KBM-7 (cell line): ENCODE measurements at regions not wholly inside any gene's neighbourhood (a gene's known extent, or its start where the extent isn't known, plus 50 kb on each side); places are given as distances from the start of the nearest gene placed in this dataset.
A peak's percentile ranks its signal among the peaks of the same experiment; 100 is the strongest.

Source experiments
- DNase-seq: peaks from one replicate; pipeline ENCODE4 v3.0.0-alpha.2; 2015
- in situ Hi-C: fragments of 300-500 bp; cut with MboI; formaldehyde crosslinking; loops from 2 replicates; pipeline ENCODE4 v1.14.3; 2020; ENCODE audit warnings: low sequenced_read_pairs, low pct_unique_long_range_greater_than_20kb, mixed read lengths

GRCh38 chr20:60473211-60473610 is 515.0 kb downstream of the CDH26 start:
- in situ Hi-C loops, result no loop called here
- DNase-seq, result no peak

DNA sequence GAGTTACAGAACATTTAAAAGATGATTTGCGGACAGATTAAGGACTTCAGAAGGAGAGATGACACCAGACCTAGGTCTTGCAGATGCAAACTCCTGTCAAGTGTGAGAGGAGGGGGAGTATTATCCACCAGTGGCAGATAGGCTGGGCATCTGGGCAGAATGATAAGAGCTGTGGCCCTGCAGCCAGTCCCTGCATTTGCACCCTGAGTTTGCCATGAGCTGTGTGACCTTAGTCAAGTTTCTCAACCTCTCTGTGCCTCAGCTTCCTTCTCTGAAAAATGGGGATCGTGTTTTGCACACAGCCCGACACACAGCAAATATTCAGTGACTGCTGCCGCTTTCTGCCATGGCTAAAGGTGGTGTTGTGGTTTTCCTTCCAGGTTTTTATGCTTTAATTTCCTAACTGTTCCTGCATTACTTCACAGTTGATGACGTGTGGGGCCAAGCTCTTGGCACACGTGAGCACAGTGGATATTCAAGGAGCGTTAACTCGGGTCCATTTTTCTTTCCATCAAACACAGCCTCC is 516.2 kb downstream of the CDH26 start:
- DNase-seq, result no peak
- in situ Hi-C loops, result no loop called here

DNA sequence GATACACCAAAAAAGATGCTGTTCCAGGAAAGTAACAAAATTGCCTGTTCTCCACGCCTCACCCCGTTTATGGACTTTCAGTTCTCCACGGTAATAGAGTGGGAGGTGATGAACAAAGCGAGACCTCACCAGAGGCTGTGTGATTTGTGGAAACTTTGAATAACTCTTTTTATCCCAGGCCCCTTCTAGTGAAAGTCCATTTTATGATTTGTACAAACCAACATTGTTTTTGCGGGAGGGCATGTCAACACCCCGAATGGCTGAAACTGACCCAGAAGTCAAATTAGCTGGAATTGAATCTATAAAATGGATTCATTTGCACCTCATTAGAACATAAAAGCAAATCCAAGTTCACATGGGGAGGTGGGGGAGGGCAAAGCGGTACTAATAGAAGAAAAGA is 517.8 kb downstream of the CDH26 start:
- in situ Hi-C loops, result no loop called here
- no peak for DNase-seq

DNA sequence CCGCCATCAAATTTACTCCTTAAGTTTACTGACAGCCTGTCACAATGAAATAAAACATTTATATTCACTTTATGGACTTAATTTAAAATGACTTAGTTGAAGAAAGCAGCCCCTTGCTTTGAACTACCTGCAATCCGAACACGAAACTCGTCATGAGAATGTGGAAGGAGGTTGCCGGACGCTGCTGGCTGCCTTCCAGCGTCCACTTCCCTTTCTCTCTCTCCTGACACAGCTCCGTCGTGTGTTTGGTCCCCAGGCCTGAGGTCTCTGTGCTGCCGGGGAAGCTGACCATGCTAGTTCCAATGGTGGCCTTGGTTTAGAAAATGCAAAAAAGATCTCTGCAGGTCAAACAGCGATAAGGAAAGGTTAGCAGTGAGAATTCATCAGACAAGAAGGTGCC is 519.7 kb downstream of the CDH26 start:
- in situ Hi-C loops, result no loop called here
- peak; percentile 32 for DNase-seq

DNA sequence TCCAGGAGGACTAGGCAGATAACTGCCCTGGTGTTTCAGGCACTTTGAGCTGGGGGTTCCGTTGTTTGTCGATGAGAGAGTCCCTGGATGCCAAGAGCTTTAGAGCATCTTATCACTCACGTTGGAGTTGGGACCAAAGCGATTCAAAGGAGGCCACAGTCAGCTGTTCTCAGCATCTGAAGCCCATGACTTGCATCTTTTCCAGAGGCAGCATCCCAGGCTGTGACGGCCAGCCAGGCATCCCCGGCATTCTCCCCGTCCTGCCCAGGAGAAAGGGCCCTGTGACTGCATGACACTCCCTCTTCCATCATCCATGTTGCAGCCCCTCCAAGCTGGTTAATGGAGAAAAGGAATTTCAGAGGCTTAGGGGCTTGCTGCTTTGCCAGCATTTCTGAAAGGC is 520.3 kb downstream of the CDH26 start:
- in situ Hi-C loops, result no loop called here
- no peak for DNase-seq

GRCh38 chr20:60480950-60481742 is 522.9 kb downstream of the CDH26 start:
- no peak for DNase-seq
- in situ Hi-C loops, result no loop called here

GRCh38 chr20:60481743-60482133 is 523.5 kb downstream of the CDH26 start:
- in situ Hi-C loops, result no loop called here
- no peak for DNase-seq

GRCh38 chr20:60482221-60483008 is 524.2 kb downstream of the CDH26 start:
- no peak for DNase-seq
- in situ Hi-C loops, result no loop called here

DNA sequence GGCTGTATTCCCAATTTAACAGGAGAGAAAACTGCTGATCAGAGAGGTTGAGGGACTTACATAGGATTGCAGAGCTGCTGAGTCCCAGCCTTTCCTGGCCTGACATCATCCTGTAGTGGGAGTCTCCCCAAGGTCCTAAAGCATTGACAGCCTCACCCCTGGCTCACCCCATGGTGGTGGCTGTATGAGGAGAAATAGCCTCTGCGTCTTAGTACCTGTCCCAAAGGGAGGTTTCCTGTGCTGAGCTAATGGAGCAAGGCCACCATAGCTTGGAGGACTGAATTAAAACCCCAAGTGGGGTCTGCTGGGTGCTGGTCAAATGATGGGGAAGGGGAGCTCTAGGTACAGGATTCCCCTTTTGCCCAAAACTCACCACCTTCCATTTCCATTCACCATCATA is 525.1 kb downstream of the CDH26 start:
- in situ Hi-C loops, result no loop called here
- DNase-seq, result no peak

GRCh38 chr20:60484316-60484715 is 526.1 kb downstream of the CDH26 start:
- in situ Hi-C loops, result no loop called here
- DNase-seq, result no peak

DNA sequence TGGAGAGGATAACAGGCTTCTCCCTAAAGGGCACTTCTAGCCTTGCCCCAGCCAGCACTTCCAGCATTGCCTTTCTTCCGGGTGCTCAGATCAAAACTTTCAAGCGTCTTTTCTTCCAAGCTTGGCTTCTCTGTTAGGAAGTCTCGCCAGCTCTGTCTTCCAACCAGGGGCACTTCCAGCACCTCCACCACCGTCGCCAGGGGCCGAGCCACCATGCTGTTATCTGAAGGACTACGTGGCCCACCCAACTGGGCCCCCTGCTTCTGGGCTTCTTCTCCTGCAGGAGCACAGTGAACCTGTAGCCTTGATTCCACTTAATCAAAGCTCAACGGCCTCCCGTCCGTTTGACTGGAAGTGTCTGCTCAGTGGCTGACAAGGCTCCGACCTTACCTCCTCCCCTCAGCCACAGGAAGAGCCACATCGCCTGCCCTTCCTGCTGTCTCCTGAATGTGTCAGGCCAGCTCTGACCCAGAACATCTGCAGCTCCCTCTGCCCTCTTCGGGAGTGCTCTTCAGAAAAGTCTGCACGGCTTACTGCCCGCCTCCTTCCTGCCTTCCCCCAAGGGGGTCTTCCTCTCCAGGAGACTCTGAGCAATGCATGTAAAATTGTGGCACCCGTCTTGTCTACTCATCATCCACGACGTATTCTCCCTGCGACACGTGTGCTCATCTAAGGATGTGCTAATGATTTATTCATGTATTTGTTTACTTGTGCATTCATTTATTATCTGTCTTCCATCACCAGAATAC is 527.0 kb downstream of the CDH26 start:
- in situ Hi-C loops, result no loop called here
- DNase-seq, result no peak

- in situ Hi-C loops, result no loop called here
- no peak for DNase-seq
Observed at GRCh38 chr20:60486315-60486714, 528.1 kb downstream of the CDH26 start.

GRCh38 chr20:60486937-60487336 is 528.7 kb downstream of the CDH26 start:
- in situ Hi-C loops, result no loop called here

DNA sequence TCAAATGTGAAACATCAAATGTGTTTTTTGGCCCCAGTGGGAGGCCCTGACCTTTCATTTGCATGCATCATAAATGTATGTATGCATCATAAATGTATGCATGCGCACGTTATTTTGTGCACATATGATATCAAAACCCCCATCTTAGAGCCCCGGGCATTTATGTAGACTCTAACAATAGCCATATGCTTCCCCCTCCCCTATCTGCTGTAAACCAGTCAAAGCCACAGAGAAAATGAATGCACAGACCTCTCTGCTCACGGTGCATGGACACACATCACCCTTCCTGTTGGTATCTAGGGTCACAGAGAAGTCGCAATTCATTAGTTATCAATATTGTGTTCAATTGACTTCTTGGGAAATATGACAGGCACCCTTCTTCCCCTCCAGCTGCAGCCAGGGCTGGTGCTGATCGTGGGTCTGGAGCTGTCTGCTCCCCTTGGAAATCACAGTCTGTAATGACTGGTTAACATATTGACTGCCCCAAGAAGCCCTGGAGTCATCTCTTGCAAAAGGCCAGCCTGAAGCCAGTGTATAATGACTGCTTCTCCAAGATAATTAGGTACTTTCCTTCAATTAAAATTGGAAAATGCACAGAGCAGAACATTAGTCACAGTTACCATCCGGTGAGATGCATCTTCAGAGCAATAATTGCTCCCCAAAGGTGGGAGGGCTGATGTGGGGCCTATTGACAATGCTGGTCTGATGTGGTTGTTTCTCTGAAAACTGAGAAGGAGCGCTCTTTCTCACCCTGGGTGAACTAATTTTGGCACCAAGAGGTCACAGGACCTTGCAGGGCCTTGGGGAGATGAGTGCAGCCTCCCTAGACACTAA is 532.2 kb downstream of the CDH26 start:
- no peak for DNase-seq
- in situ Hi-C loops, result no loop called here

More at GRCh38 chr20:60486937-60487336, 528.7 kb downstream of the CDH26 start:
- no peak for DNase-seq

DNA sequence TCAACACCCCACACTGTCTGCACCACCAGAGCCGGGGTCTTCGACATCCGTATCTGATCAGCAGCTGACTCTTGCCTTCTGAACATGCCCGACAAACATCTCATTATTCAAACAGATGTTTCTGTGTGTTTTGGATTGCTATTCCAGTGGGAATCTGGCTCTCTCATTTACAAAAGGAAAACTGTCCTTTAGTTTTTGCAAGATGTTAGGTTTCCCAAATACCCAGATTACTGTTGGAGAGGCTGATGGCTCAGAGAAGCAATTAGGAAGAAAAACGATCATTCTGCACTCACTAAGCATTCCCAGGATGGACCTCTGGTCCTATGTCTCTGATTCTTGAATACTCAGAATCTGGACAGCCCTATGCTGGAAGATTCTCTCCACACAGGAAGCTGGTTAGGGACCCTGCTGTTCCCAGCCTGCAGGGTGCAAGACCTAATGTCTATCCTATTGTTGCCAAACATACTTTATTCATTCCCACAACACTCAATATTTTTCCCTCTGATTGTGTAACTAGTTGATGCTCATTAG is 532.9 kb downstream of the CDH26 start:
- in situ Hi-C loops, result no loop called here
- DNase-seq, result no peak

GRCh38 chr20:60494476-60494875 is 536.3 kb downstream of the CDH26 start:
- in situ Hi-C loops, result no loop called here
- DNase-seq, result no peak

- DNase-seq, result no peak
- in situ Hi-C loops, result no loop called here
Observed at GRCh38 chr20:60497298-60498035, 539.2 kb downstream of the CDH26 start.
